ENCODE measurements at regions not wholly inside any gene's neighbourhood (a gene's known extent, or its start where the extent isn't known, plus 50 kb on each side); places are given as distances from the start of the nearest gene placed in this dataset.

DNA sequence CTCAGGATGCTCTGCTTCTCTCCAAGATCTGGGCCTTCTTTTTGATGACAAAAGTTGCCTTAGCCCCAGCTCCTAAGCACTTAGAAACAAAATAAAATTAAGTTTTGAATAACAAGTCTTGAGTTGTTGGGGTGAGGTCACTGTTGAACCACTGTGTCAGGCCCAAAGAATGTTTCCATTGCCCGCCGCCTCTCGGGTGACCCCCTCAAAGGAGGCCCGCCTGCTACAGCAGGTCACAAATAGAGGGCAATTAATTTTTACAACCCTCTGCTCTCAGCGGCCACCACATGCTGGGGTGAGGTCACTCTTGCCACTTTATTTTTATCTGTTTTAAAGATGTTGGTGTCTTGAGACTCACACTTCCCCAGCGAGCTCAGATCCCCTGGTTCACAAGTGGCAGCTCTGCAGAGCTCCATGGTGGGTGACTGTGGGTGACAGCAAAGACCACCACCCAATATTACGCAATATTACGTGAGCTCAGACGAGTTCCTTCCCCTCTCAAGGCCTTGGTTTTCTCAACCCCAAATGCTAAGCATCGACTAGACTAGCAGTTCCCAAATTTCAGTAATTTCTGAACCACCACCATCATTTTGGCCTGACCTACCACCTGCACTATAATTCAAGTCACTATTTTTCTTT, 247.7 kb upstream of the PMEPA1 start:
- TF ChIP-seq POLR2A (IDR thresholded peaks at IDR 0.05; ENCODE audit: low read depth, low read length) (no peak), POLR2AphosphoS5 (IDR thresholded peaks at IDR 0.05; ENCODE audit: low read depth, low read length) (no peak), TAF1 (IDR thresholded peaks at IDR 0.05; ENCODE audit: low read depth, low read length) (no peak), PAX5 (IDR thresholded peaks at IDR 0.05; ENCODE audit: insufficient read depth, low read length, severe bottlenecking) (no peak), SPI1 (IDR thresholded peaks at IDR 0.05; ENCODE audit: low read depth, low read length) (no peak), POU2F2 (IDR thresholded peaks at IDR 0.05; ENCODE audit: low read depth, low read length) (no peak)

Data from GM12891 (cell line).